ENCODE measurements at regions not wholly inside any gene's neighbourhood (a gene's known extent, or its start where the extent isn't known, plus 50 kb on each side); places are given as distances from the start of the nearest gene placed in this dataset.

DNA sequence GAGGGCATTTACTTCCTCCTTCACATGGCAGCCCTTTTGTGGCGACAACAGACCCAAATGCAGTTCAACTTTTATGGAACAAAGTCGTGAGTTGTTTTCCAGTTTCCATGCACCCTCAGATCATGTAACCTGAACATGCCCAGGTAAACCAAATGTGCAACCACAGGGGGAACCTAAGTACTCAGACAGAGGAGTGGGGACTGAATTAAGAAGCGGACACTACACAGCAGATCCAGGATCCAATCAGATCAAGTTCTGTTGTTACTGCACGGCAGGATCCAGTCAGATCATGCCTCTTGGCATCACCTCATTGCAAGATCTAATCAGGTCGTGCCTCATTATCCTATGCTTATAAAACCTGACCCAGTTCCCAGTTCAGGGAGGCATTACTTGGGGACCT, 115.7 kb downstream of the MATN1 start:
- Mint-ChIP-seq H3K4me3 (no peak overlapping the region), H3K36me3 (no peaks in the 10 kb centered on the region), H3K4me1 (no peaks in the 10 kb centered on the region), H3K27ac (no peak overlapping the region), H3K9me3 (no peaks in the 10 kb centered on the region), H3K27me3 (ENCODE audit: insufficient read depth, low read depth) (peaks cover 4% of the 10 kb centered on the region)
- no peak overlapping the region for H2AFZ ChIP-seq (replicated peaks)
- no peak overlapping the region for H3K27ac ChIP-seq
- no peaks in the 10 kb centered on the region for H3K9me3 ChIP-seq (ENCODE audit: low read depth)
- TF ChIP-seq EZH2 (IDR thresholded peaks at IDR 0.05): no peak
- TF ChIP-seq, protein P1, sequence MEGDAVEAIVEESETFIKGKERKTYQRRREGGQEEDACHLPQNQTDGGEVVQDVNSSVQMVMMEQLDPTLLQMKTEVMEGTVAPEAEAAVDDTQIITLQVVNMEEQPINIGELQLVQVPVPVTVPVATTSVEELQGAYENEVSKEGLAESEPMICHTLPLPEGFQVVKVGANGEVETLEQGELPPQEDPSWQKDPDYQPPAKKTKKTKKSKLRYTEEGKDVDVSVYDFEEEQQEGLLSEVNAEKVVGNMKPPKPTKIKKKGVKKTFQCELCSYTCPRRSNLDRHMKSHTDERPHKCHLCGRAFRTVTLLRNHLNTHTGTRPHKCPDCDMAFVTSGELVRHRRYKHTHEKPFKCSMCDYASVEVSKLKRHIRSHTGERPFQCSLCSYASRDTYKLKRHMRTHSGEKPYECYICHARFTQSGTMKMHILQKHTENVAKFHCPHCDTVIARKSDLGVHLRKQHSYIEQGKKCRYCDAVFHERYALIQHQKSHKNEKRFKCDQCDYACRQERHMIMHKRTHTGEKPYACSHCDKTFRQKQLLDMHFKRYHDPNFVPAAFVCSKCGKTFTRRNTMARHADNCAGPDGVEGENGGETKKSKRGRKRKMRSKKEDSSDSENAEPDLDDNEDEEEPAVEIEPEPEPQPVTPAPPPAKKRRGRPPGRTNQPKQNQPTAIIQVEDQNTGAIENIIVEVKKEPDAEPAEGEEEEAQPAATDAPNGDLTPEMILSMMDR (IDR thresholded peaks at IDR 0.05): no peak
- no peak for TF ChIP-seq EZH2phosphoT487 (IDR thresholded peaks at IDR 0.05)
- no peak overlapping the region for H3K4me2 ChIP-seq
- H3F3A ChIP-seq (ENCODE audit: low read depth): no peaks in the 10 kb centered on the region
- no peak for DNase-seq (ENCODE audit: low spot score)
- H3K4me3 ChIP-seq: no peak overlapping the region
- H4K20me1 ChIP-seq (ENCODE audit: low read depth): no peaks in the 10 kb centered on the region
- no peaks in the 10 kb centered on the region for H3K27me3 ChIP-seq
- H3K4me1 ChIP-seq: no peaks in the 10 kb centered on the region
- no peaks in the 10 kb centered on the region for H3K36me3 ChIP-seq
- no peaks in the 10 kb centered on the region for H3K79me2 ChIP-seq (ENCODE audit: low read depth)
- no peak overlapping the region for H3K9ac ChIP-seq

DNA sequence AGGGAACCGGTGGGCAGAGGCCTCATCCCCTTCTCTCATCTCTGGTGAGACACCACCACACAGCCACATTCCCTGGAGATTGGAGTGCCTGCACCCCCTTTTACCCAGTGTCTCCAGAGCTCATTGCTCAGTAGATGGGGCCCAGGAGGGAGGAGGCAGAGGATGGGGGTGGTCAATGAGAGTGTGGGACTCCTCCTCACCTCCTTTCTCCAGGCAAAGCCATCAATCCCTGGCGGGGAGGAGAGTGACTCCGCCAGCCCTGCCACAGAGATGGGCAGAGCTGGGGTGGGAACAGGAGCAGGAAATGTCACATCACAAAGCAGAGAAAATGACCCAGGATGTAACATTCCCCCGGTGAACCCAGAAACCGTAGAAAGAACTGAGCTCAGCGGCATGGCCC, 117.2 kb downstream of the MATN1 start:
- no peaks in the 10 kb centered on the region for H3K9me3 ChIP-seq (ENCODE audit: low read depth)
- H3K4me3 ChIP-seq: no peak overlapping the region
- no peaks in the 10 kb centered on the region for H3K36me3 Mint-ChIP-seq
- no peak overlapping the region for H3K9ac ChIP-seq
- H3K4me2 ChIP-seq: no peak overlapping the region
- H3K36me3 ChIP-seq: no peaks in the 10 kb centered on the region
- no peaks in the 10 kb centered on the region for H3K27me3 ChIP-seq
- H3K27ac Mint-ChIP-seq: no peak overlapping the region
- H3K4me3 Mint-ChIP-seq: no peak overlapping the region
- H3K4me1 ChIP-seq: no peaks in the 10 kb centered on the region
- no peaks in the 10 kb centered on the region for H3K4me1 Mint-ChIP-seq
- no peak overlapping the region for H2AFZ ChIP-seq (replicated peaks)
- H3K9me3 Mint-ChIP-seq: no peaks in the 10 kb centered on the region
- peaks cover 6% of the 10 kb centered on the region for H3K27me3 Mint-ChIP-seq (ENCODE audit: insufficient read depth, low read depth)
- H3F3A ChIP-seq (ENCODE audit: low read depth): no peaks in the 10 kb centered on the region
- DNase-seq (ENCODE audit: low spot score): no peak
- TF ChIP-seq EZH2 (IDR thresholded peaks at IDR 0.05) (no peak), EZH2phosphoT487 (IDR thresholded peaks at IDR 0.05) (no peak)
- TF ChIP-seq, protein P1 (IDR thresholded peaks at IDR 0.05): no peak
- H3K79me2 ChIP-seq (ENCODE audit: low read depth): no peaks in the 10 kb centered on the region
- H3K27ac ChIP-seq: no peak overlapping the region
- no peaks in the 10 kb centered on the region for H4K20me1 ChIP-seq (ENCODE audit: low read depth)

DNA sequence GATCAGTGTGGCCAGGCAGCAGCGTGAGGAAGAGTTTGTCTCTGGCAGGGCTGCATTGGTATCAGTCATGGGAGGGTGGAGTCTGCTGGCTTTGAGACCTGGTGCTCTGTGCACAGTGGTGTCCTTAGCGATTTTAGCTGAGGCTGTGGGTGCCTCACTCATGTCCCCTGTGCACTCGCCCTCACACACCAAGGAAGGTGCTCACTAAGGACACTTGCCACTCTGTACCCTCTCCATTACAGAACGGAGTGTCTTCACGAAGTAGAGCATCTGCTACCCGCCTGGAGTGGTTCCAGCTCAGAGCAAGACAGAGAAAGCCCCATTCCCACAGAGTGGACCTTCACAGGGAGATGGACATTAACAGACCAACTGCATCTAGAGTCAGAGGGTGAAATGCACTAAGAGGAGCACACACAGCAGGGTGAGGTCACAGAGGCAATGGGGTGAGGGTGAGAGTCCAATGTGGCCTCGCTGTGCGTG, 117.9 kb downstream of the MATN1 start:
- no peak overlapping the region for H3K4me2 ChIP-seq
- no peaks in the 10 kb centered on the region for H3K27me3 ChIP-seq
- H3K4me1 ChIP-seq: no peaks in the 10 kb centered on the region
- no peak overlapping the region for H3K9ac ChIP-seq
- Mint-ChIP-seq H3K27ac (no peak overlapping the region), H3K4me3 (no peak overlapping the region), H3K36me3 (no peaks in the 10 kb centered on the region), H3K9me3 (no peaks in the 10 kb centered on the region), H3K27me3 (ENCODE audit: insufficient read depth, low read depth) (peaks cover 6% of the 10 kb centered on the region), H3K4me1 (no peaks in the 10 kb centered on the region)
- TF ChIP-seq, protein P1 (IDR thresholded peaks at IDR 0.05): no peak
- no peak for TF ChIP-seq EZH2 (IDR thresholded peaks at IDR 0.05)
- TF ChIP-seq EZH2phosphoT487 (IDR thresholded peaks at IDR 0.05): no peak
- H3K9me3 ChIP-seq (ENCODE audit: low read depth): no peaks in the 10 kb centered on the region
- no peak overlapping the region for H3K4me3 ChIP-seq
- no peak for DNase-seq (ENCODE audit: low spot score)
- no peaks in the 10 kb centered on the region for H3K79me2 ChIP-seq (ENCODE audit: low read depth)
- H2AFZ ChIP-seq (replicated peaks): no peak overlapping the region
- no peak overlapping the region for H3K27ac ChIP-seq
- no peaks in the 10 kb centered on the region for H3K36me3 ChIP-seq
- no peaks in the 10 kb centered on the region for H4K20me1 ChIP-seq (ENCODE audit: low read depth)
- no peaks in the 10 kb centered on the region for H3F3A ChIP-seq (ENCODE audit: low read depth)

All from neural progenitor cell (in vitro differentiated cells).